HL-60 (cell line): ENCODE measurements at regions not wholly inside any gene's neighbourhood (a gene's known extent, or its start where the extent isn't known, plus 50 kb on each side); places are given as distances from the start of the nearest gene placed in this dataset.

Experiments used
- DNase-seq, 2 experiments: peaks; one replicate each; pipeline ENCODE4 v3.0.0-alpha.2; 2010 to 2020; ENCODE audit warnings: low read depth in 1 of 2, low spot score in 1 of 2
- H3K27ac ChIP-seq: fragments of 250-450 bp; sonication (Bioruptor Pico); replicated peaks from 2 replicates; pipeline ENCODE4 v1.5.1; 2020; ENCODE audit warnings: mild to moderate bottlenecking, moderate library complexity
- H3K27me3 ChIP-seq: fragments of 250-450 bp; sonication (Bioruptor Pico); 2 replicates; pipeline ENCODE4 v1.5.1; 2021; ENCODE audit warnings: mild to moderate bottlenecking, moderate library complexity; ENCODE audit not compliant: insufficient read depth, poor library complexity, severe bottlenecking
- H3K4me3 ChIP-seq: replicated peaks from 2 replicates; pipeline ENCODE4 v1.5.1; 2011; ENCODE audit warnings: mild to moderate bottlenecking, control low read depth, low read length; ENCODE audit not compliant: insufficient read depth
- CTCF ChIP-seq: IDR thresholded peaks from one replicate; pipeline ENCODE4 v1.5.1; 2011; ENCODE audit warnings: low read length, control low read depth, inconsistent platforms; ENCODE audit not compliant: insufficient read depth
- GABPA ChIP-seq: IDR thresholded peaks from 2 replicates; pipeline ENCODE4 v1.6.1; 2012; ENCODE audit warnings: low read depth
- POLR2AphosphoS5 ChIP-seq: IDR thresholded peaks from 2 replicates; pipeline ENCODE4 v1.6.1; 2012; ENCODE audit warnings: low read depth
- REST ChIP-seq: IDR thresholded peaks from 2 replicates; pipeline ENCODE4 v1.6.1; 2012; ENCODE audit warnings: low read depth; ENCODE audit not compliant: insufficient replicate concordance
- SPI1 ChIP-seq: IDR thresholded peaks from 2 replicates; pipeline ENCODE4 v1.6.1; 2012; ENCODE audit warnings: low read depth, mild to moderate bottlenecking, borderline replicate concordance

DNA sequence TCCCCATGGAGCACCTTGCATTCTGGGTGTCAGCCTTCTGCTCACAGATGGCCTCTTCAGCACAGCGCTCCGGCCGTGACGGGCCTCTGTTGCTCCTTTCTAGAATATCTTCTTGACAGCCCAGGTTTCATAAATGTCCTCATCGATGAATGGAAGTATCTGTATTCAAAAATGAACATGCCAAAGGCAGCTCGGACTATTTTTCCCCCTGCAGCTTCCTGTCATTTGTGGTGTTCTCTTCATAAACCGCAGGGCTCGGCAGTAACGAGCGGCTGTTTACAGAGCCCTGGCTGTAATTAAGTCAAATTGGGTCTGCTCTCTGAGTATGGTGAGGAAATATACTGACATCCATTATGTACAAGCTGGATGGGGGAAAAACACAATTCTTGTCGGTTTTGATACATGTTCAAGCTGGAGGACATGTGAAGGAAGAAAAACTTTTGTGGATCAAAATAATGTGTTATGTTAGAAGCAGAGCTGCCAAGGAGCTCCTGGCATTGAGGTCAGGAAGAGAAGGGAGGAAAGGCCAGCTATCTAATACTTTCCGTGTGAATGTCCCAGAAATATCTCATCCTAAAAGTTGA, 154.1 kb upstream of the CD180 start:
- Histone ChIP-seq H3K27me3 (no peaks in the 10 kb centered on the region), H3K27ac (no peak overlapping the region), H3K4me3 (no peak overlapping the region)
- TF ChIP-seq GABPA (no peak), REST (no peak), POLR2AphosphoS5 (no peak), CTCF (no peak), SPI1 (no peak)
- DNase-seq: no peak

GRCh38 chr5:67350185-67350584, 153.6 kb upstream of the CD180 start:
- Histone ChIP-seq H3K27me3 (no peaks in the 10 kb centered on the region), H3K27ac (no peak overlapping the region), H3K4me3 (no peak overlapping the region)
- no peak for TF ChIP-seq SPI1
- no peak for TF ChIP-seq REST
- no peak for TF ChIP-seq GABPA
- no peak for TF ChIP-seq POLR2AphosphoS5
- no peak for TF ChIP-seq CTCF
- no peak for DNase-seq

- no peak for DNase-seq
- H3K27me3 ChIP-seq: no peaks in the 10 kb centered on the region
- H3K4me3 ChIP-seq: no peak overlapping the region
- no peak overlapping the region for H3K27ac ChIP-seq
- TF ChIP-seq POLR2AphosphoS5: no peak
- no peak for TF ChIP-seq SPI1
- TF ChIP-seq GABPA: no peak
- TF ChIP-seq REST: no peak
- no peak for TF ChIP-seq CTCF
Measured at GRCh38 chr5:67347821-67348220, 151.2 kb upstream of the CD180 start.
